Esophagus muscularis mucosa (tissue), 4 donors: ENCODE measurements at regions not wholly inside any gene's neighbourhood (a gene's known extent, or its start where the extent isn't known, plus 50 kb on each side); places are given as distances from the start of the nearest gene placed in this dataset.

ENCODE experiments used
- DNase-seq: peaks from one replicate; pipeline ENCODE4 v3.0.0-alpha.2; 2017; ENCODE audit errors: extremely low spot score
- H3K27ac ChIP-seq, 4 donors: fragments of 200-600 bp; sonication (generic); replicated peaks in 1 of 4; 1 replicate in 3 of 4; 2 replicates in 1 of 4; pipeline ENCODE4 v1.5.1; 2016 to 2019; ENCODE audit warnings: mild to moderate bottlenecking in 1 of 4
- H3K27me3 ChIP-seq, 4 donors: fragments of 200-600 bp; sonication (generic); one replicate each; pipeline versions ENCODE4 v1.5.1 to v1.6.0; 2016 to 2019
- H3K36me3 ChIP-seq, 4 donors: fragments of 200-600 bp; sonication (generic); one replicate each; pipeline ENCODE4 v1.5.1; 2016 to 2019
- H3K4me1 ChIP-seq, 4 donors: fragments of 200-600 bp; sonication (generic); one replicate each; pipeline ENCODE4 v1.5.1; 2016 to 2019
- H3K4me3 ChIP-seq, 4 donors: fragments of 200-600 bp; sonication (generic); 1 replicate in 2 of 4; 2 replicates in 2 of 4; pipeline ENCODE4 v1.5.1; 2016 to 2019; ENCODE audit warnings: mild to moderate bottlenecking in 4 of 4, moderate library complexity in 1 of 4
- H3K9me3 ChIP-seq, 4 donors: fragments of 200-600 bp; sonication (generic); 1 replicate in 3 of 4; 2 replicates in 1 of 4; pipeline ENCODE4 v1.5.1; 2016 to 2019
- CTCF ChIP-seq, 3 experiments: fragments of 200-600 bp in 2 of 3; fragments of 450-650 bp in 1 of 3; sonication (generic) in 2 of 3; IDR thresholded peaks; one replicate each; pipeline ENCODE4 v1.5.1; 2017 to 2019; ENCODE audit warnings: antibody characterized with exemption in 3 of 3, mild to moderate bottlenecking in 2 of 3, moderate library complexity in 1 of 3
- EP300 ChIP-seq: sonication (generic); formaldehyde crosslinking; IDR thresholded peaks from one replicate; pipeline ENCODE4 v1.6.1; 2017; ENCODE audit warnings: antibody characterized with exemption
- POLR2A ChIP-seq: fragments of 450-650 bp; IDR thresholded peaks from one replicate; pipeline ENCODE4 v1.6.1; 2017; ENCODE audit warnings: antibody characterized with exemption, moderate library complexity, mild to moderate bottlenecking, low read depth
- POLR2AphosphoS5 ChIP-seq, 2 donors: sonication (generic); formaldehyde crosslinking; IDR thresholded peaks; one replicate each; pipeline ENCODE4 v1.6.1; 2017; ENCODE audit warnings: antibody characterized with exemption in 2 of 2
- WGBS: methylation state at CpG from one replicate; pipeline ENCODE4 v1.1.5; 2018; 5-methylcytosine and 5-hydroxymethylcytosine counted together
- intact Hi-C: fragments of 100-400 bp; cut with DNase I; formaldehyde crosslinking; loops from one replicate; pipeline ENCODE4 v1.15.1; 2023

GRCh38 chr4:125016892-125017299, 297.9 kb upstream of the FAT4 start:
- 43% methylated on average over 5 of the region's 5 CpGs for WGBS

GRCh38 chr4:125013891-125014290, 300.9 kb upstream of the FAT4 start:
- WGBS, result 81% methylated on average over 1 of the region's 1 CpG

More at GRCh38 chr4:125016892-125017299, 297.9 kb upstream of the FAT4 start:
- no peak for TF ChIP-seq CTCF (IDR thresholded peaks at IDR 0.05)
- TF ChIP-seq POLR2A, result no peak
- no peak for TF ChIP-seq EP300
- TF ChIP-seq POLR2AphosphoS5 (IDR thresholded peaks at IDR 0.05), result no peak
- no peak for DNase-seq
- intact Hi-C loops, result no loop called here
- Histone ChIP-seq H3K4me1 (no peaks in the 10 kb centered on the region), H3K9me3 (no peaks in the 10 kb centered on the region), H3K27ac (no peak overlapping the region), H3K36me3 (no peaks in the 10 kb centered on the region), H3K4me3 (no peak overlapping the region), H3K27me3 (no peaks in the 10 kb centered on the region)

GRCh38 chr4:125011646-125012045, 299.1 kb upstream of the ANKRD50 start:
- intact Hi-C loops, result no loop called here
- 86% methylated on average over 2 of the region's 2 CpGs for WGBS
- H3K4me1 ChIP-seq, result no peaks in the 10 kb centered on the region
- no peak overlapping the region for H3K27ac ChIP-seq
- H3K4me3 ChIP-seq, result no peak overlapping the region
- no peak for DNase-seq
- H3K27me3 ChIP-seq, result no peaks in the 10 kb centered on the region
- no peaks in the 10 kb centered on the region for H3K9me3 ChIP-seq
- TF ChIP-seq CTCF (IDR thresholded peaks at IDR 0.05) (no peak), EP300 (no peak), POLR2AphosphoS5 (IDR thresholded peaks at IDR 0.05) (no peak), POLR2A (no peak)
- no peaks in the 10 kb centered on the region for H3K36me3 ChIP-seq

More at GRCh38 chr4:125013891-125014290, 300.9 kb upstream of the FAT4 start:
- Histone ChIP-seq H3K4me3 (no peak overlapping the region), H3K9me3 (no peaks in the 10 kb centered on the region), H3K27ac (no peak overlapping the region), H3K27me3 (no peaks in the 10 kb centered on the region), H3K36me3 (no peaks in the 10 kb centered on the region), H3K4me1 (no peaks in the 10 kb centered on the region)
- no peak for DNase-seq
- intact Hi-C loops, result no loop called here
- no peak for TF ChIP-seq EP300

- H3K36me3 ChIP-seq, result no peaks in the 10 kb centered on the region
- no peaks in the 10 kb centered on the region for H3K27me3 ChIP-seq
- no peaks in the 10 kb centered on the region for H3K4me1 ChIP-seq
- TF ChIP-seq CTCF (IDR thresholded peaks at IDR 0.05) (no peak), POLR2AphosphoS5 (IDR thresholded peaks at IDR 0.05) (no peak), EP300 (no peak), POLR2A (no peak)
- no peak for DNase-seq
- no peaks in the 10 kb centered on the region for H3K9me3 ChIP-seq
- no peak overlapping the region for H3K27ac ChIP-seq
- no peak overlapping the region for H3K4me3 ChIP-seq
- 95% methylated on average over 7 of the region's 7 CpGs for WGBS
- intact Hi-C loops, result no loop called here
Measured at GRCh38 chr4:125010796-125011503, 298.4 kb upstream of the ANKRD50 start.

GRCh38 chr4:125008676-125009075, 296.1 kb upstream of the ANKRD50 start:
- Histone ChIP-seq H3K27ac (no peak overlapping the region), H3K9me3 (no peaks in the 10 kb centered on the region), H3K36me3 (no peaks in the 10 kb centered on the region), H3K27me3 (no peaks in the 10 kb centered on the region), H3K4me3 (no peak overlapping the region), H3K4me1 (no peaks in the 10 kb centered on the region)
- WGBS, result 52% methylated on average over 1 of the region's 1 CpG
- no peak for TF ChIP-seq POLR2A
- no peak for TF ChIP-seq EP300
- TF ChIP-seq CTCF (IDR thresholded peaks at IDR 0.05), result no peak
- no peak for TF ChIP-seq POLR2AphosphoS5 (IDR thresholded peaks at IDR 0.05)
- intact Hi-C loops, result no loop called here
- DNase-seq, result no peak
